ENCODE measurements at regions not wholly inside any gene's neighbourhood (a gene's known extent, or its start where the extent isn't known, plus 50 kb on each side); places are given as distances from the start of the nearest gene placed in this dataset.

GRCh38 chr3:111246967-111247760 is 175.5 kb downstream of the NECTIN3 start (continued):
- TF ChIP-seq TCF7L2 (IDR thresholded peaks at IDR 0.05; ENCODE audit: borderline replicate concordance, extremely low read depth, insufficient read depth, insufficient read length), result no peak

GRCh38 chr3:111248406-111248805 is 176.8 kb downstream of the NECTIN3 start:
- Histone ChIP-seq H3K4me3 (replicated peaks in 1 of 2; ENCODE audit: low read depth in 1 of 2, low read length in 2 of 2) (no peak overlapping the region), H3K27ac (ENCODE audit: low read depth, low read length) (no peak overlapping the region), H4K20me1 (ENCODE audit: insufficient read depth) (no peaks in the 10 kb centered on the region), H3K4me1 (ENCODE audit: control insufficient read depth in 1 of 2, insufficient read depth in 2 of 2, low read length in 2 of 2) (peaks cover 0 to 5% of the 10 kb centered on the region in 2 experiments; a peak in 1 of 4 replicates), H3K79me2 (ENCODE audit: insufficient read depth, low read length) (no peaks in the 10 kb centered on the region), H3K9ac (ENCODE audit: low read length) (no peak overlapping the region), H2AFZ (ENCODE audit: low read depth, low read length, poor library complexity, severe bottlenecking) (no peak overlapping the region), H3K27me3 (ENCODE audit: insufficient read depth, low read length) (no peaks in the 10 kb centered on the region), H3K4me2 (ENCODE audit: low read length) (no peak overlapping the region), H3K9me3 (ENCODE audit: control insufficient read depth in 1 of 2, insufficient read depth in 1 of 2, low read depth in 1 of 2, low read length in 2 of 2) (no peaks in the 10 kb centered on the region), H3K9me2 (ENCODE audit: insufficient read depth) (no peaks in the 10 kb centered on the region), H3K36me3 (ENCODE audit: control insufficient read depth in 1 of 2, insufficient read depth in 2 of 2, low read length in 2 of 2) (no peaks in the 10 kb centered on the region)
- ChIA-PET CTCF (no interaction called here), POLR2A (no interaction called here), RAD21 (ENCODE audit: low non-redundant PET in 1 of 2, low total read pairs in 2 of 2, uncharacterized antibody in 2 of 2, unreplicated experiment in 2 of 2) (no interaction called here)
- ATAC-seq (no peak), DNase-seq (ENCODE audit: low read depth, low spot score) (no peak)
- intact Hi-C loops (cut with micrococcal nuclease), result no loop called here
- no peak for TF ChIP-seq RAD21 (IDR thresholded peaks at IDR 0.05; ENCODE audit: low read depth)
- BruUV-seq (replicated peaks), result no TSS peak

GRCh38 chr3:111249421-111249820 is 177.8 kb downstream of the NECTIN3 start:
- H3K27ac ChIP-seq (ENCODE audit: low read depth, low read length), result no peak overlapping the region
- H3K79me2 ChIP-seq (ENCODE audit: insufficient read depth, low read length), result no peaks in the 10 kb centered on the region
- no peak overlapping the region for H3K9ac ChIP-seq (ENCODE audit: low read length)
- H3K4me2 ChIP-seq (ENCODE audit: low read length), result no peak overlapping the region
- H3K4me3 ChIP-seq (replicated peaks in 1 of 2; ENCODE audit: low read depth in 1 of 2, low read length in 2 of 2), result no peak overlapping the region
- ATAC-seq (no peak), DNase-seq (ENCODE audit: low read depth, low spot score) (no peak)
- H3K9me3 ChIP-seq (ENCODE audit: control insufficient read depth in 1 of 2, insufficient read depth in 1 of 2, low read depth in 1 of 2, low read length in 2 of 2), result no peaks in the 10 kb centered on the region
- ChIA-PET RAD21 (ENCODE audit: low non-redundant PET in 1 of 2, low total read pairs in 2 of 2, uncharacterized antibody in 2 of 2, unreplicated experiment in 2 of 2) (no interaction called here), POLR2A (no interaction called here), CTCF (no interaction called here)
- intact Hi-C loops (cut with micrococcal nuclease), result no loop called here
- no peaks in the 10 kb centered on the region for H3K9me2 ChIP-seq (ENCODE audit: insufficient read depth)
- no peaks in the 10 kb centered on the region for H3K36me3 ChIP-seq (ENCODE audit: control insufficient read depth in 1 of 2, insufficient read depth in 2 of 2, low read length in 2 of 2)
- no TSS peak for BruUV-seq (replicated peaks)
- H3K4me1 ChIP-seq (ENCODE audit: control insufficient read depth in 1 of 2, insufficient read depth in 2 of 2, low read length in 2 of 2), result peaks cover 0 to 5% of the 10 kb centered on the region in 2 experiments; a peak in 1 of 4 replicates
- no peak overlapping the region for H2AFZ ChIP-seq (ENCODE audit: low read depth, low read length, poor library complexity, severe bottlenecking)
- H4K20me1 ChIP-seq (ENCODE audit: insufficient read depth), result no peaks in the 10 kb centered on the region
- H3K27me3 ChIP-seq (ENCODE audit: insufficient read depth, low read length), result no peaks in the 10 kb centered on the region
- no peak for TF ChIP-seq CEBPB (IDR thresholded peaks at IDR 0.05; ENCODE audit: low read depth)
- no peak for TF ChIP-seq ZNF274 (IDR thresholded peaks at IDR 0.05; ENCODE audit: low read depth, low read length)
- TF ChIP-seq EGR1 (IDR thresholded peaks at IDR 0.05; ENCODE audit: low read depth), result no peak
- TF ChIP-seq ATF3 (IDR thresholded peaks at IDR 0.05), result no peak
- no peak for TF ChIP-seq POLR2AphosphoS5 (IDR thresholded peaks at IDR 0.05; ENCODE audit: low read depth, low read length)
- TF ChIP-seq CTCF (IDR thresholded peaks at IDR 0.05 in 2 of 3, conservative IDR thresholded peaks at IDR 0.05 in 1 of 3; ENCODE audit: borderline replicate concordance in 1 of 3, insufficient read depth in 1 of 3, low read depth in 2 of 3, low read length in 2 of 3), result no peak
- TF ChIP-seq MAX (IDR thresholded peaks at IDR 0.05), result no peak
- no peak for TF ChIP-seq RAD21 (IDR thresholded peaks at IDR 0.05; ENCODE audit: low read depth)
- TF ChIP-seq YY1 (IDR thresholded peaks at IDR 0.05; ENCODE audit: extremely low read depth, insufficient replicate concordance, low read depth, low read length), result no peak
- no peak for TF ChIP-seq ZBTB33 (IDR thresholded peaks at IDR 0.05; ENCODE audit: extremely low read depth, insufficient replicate concordance, low read length)
- no peak for TF ChIP-seq ELF1 (IDR thresholded peaks at IDR 0.05; ENCODE audit: borderline replicate concordance, low read depth)

All from HCT116 (cell line).